HG03558 (cell line): ENCODE measurements at regions not wholly inside any gene's neighbourhood (a gene's known extent, or its start where the extent isn't known, plus 50 kb on each side); places are given as distances from the start of the nearest gene placed in this dataset.

Source experiments
- ATAC-seq: cut with Tn5 transposase; IDR thresholded peaks from one replicate; pipeline ENCODE4 v1.9.1; 2021; ENCODE audit warnings: moderate number of reproducible peaks; ENCODE audit not compliant: unreplicated experiment; ENCODE audit errors: extremely low read depth

DNA sequence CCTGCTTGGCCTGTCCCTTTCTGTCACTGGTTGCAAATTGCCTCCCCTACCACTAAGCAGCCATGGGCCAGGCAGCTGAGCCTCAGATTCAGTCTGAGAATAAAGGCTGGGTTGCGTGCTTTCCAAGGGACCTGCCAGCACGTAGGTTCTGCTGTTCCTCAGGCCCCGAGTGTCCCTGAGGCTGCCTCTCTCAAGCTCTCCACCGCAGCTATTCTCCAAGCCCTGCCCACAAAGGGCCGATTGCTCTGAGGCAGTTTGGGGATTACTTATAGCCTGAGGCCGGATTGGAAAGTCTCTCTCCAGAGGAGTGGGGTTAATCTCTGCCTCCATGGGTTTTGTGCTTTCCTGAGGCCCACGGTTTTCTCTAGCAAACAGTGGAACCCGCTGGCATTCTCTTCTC, 590.7 kb downstream of the BCOR start:
- no peak for ATAC-seq

DNA sequence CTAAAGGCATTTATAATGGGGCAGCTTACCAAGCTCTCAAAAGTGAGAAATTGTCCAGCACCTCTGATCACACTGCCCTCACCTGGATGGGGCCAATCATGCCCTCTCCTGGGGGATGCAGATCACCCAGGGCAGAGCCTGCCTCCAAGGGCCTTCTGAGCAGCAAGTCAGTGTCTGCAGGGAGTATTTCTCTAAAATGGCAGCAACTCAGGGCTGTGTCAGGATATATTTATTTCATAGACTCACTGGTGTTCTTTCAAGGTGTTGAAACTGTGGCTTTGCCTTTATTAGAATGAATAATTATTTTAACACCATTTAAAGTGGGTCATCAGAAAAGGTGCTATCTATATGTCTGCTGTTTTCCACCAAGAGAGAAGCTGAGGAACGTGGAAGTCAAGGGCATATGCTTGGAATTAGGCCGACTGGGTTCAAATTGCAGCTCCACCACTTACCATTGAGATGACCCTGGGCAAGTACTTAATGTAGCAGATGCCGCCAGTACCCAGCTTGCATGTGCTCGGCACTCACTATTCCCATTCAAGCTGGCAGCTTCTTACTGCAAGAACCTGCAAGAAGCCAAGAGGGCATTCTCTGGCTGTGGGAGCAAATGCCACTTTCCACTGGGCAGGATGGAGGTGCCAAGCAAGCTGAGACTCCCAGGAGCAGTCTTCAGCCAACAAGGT, 590.0 kb downstream of the BCOR start:
- no peak for ATAC-seq

DNA sequence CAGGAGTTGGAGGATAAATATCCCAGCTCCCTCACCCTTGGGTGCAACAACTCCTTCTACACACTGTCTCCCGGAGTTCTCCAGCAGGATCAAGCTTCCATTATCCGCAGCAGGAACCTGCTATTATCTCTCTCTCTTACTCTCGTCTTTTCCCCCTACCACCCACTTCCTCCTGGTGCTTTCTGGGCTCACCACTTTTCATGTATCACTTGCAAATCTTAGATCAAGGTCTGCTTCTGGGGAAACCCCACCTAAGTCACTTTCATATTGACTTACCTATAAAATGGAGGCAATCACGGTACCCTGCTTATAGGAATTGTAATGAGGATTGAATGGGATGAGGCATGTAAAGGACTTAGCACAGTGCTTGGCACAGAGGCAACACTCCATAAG, 589.5 kb downstream of the BCOR start:
- no peak for ATAC-seq

DNA sequence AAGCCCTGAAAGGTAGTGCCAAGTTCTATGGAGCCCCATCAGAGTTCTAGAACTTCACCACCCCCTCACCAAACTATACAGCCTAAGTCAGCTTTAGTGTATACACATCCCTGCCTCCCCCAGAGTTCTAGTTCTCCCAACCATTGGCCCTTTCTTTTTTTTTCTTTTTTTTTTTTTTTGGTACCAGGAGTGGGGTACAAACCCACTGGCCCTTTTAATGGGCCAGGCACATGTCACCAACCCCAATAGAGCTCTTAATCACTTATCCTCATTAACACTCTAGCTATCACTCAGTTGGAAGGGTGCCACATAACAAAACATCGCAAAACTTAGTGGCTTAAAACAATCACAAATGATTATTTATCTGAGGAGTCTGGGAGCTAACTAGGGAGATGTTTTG, 588.6 kb downstream of the BCOR start:
- no peak for ATAC-seq

DNA sequence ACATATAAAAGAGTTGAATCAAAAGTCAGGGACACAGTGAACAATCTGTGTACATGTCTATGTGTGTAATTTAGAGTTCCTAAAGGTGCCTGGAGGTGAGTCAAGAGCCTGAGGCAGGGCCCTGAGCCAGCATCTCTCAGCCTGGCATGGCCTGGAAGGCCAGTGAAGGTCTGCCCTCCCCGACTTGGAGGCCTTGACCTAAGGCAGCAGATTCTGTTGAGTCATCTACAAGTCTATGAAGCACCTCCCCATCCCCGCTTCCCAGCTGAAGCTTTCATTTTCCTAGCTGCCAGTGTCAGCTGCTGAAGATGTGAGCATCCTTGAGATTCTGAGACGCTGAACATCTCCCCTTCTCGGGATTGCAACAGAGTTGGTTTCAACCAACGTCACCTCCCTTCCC, 583.9 kb downstream of the BCOR start:
- no peak for ATAC-seq

DNA sequence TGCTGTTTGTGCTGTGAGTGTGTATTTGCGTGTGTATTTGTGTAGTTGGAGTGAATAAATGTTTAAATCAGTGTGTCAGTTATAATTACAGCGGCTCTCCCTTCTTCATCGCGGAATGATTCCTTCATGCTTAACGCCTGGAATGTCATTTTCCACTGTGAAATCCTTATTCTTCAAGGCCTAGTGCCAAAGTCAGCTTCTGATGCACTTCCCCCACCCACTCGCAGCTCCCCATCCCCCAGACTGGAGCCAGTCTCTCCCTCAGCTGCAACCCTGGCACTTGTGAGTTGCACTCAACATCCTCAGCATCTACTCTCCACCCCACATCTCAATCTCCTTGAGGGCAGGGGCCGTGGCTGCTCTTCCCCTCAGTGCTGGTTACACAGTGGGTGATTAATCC, 583.0 kb downstream of the BCOR start:
- no peak for ATAC-seq

DNA sequence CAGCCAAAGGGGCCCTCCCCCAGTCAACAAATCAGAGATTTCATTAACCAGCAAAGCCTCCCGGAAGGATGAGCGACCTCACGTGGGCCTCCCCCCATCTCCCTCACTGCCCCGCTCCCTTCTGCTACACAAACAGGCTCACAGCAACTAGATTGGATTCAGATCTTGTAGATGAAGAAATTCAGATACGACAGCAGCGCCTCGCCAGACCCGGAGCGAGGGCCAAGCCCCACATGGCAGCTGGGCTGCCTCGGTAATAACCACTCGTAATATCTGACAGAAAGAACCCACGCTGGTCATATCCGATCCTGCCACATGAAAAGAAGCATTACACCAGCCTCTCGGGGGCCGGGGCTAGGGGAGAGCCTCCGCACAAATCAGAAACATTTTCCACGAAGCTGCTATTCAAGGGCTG, 581.3 kb downstream of the BCOR start:
- ATAC-seq, result no peak

DNA sequence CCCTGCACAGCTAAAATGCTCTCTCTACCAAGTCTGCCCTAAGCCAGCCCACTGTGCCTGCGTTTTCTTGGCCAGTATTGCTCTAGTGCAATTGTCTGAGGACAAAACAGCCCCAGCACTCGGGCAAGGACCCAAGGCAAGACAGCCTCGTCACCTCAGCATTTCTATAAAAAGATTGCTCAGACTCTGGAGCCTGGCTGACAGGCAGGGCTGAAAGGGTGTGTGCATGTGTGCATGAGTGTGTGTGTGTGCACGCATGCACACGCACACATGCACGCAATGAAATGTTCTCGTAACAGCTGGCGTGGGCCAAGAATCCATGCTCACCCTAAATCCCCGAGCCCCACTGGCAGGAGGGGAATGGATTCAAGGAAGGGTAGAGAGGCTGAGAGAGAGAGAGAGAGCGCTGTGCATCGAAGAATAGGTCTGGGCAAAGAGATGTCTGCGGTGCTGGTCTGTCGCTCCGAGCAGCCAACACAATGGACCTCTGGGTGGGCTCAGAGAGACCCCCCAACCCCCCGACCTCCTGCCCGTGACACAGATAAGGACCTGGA, 579.2 kb downstream of the BCOR start:
- ATAC-seq, result no peak

DNA sequence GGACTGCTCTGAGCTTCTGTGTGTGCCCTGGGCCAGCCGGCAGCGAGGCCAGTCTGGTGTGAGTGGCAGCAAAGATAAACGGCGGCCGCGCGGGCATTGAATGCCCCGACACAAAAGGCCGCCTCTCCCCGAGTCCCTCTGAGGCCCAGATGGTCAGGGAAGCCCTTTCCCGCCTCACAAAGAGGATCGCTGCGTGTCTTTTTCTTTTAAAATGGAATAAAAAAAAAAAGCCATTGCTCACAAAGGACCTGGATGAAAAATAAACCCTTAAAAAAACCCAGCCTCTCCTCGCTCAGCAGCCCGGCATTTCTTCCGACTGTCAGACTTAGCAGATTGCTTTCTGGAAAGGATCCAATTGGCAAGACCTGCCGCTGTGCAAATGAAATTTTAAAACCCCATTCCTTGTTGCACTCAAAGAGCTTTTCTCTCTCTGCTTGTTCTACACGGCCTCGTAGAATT, 578.7 kb downstream of the BCOR start:
- ATAC-seq, result no peak

DNA sequence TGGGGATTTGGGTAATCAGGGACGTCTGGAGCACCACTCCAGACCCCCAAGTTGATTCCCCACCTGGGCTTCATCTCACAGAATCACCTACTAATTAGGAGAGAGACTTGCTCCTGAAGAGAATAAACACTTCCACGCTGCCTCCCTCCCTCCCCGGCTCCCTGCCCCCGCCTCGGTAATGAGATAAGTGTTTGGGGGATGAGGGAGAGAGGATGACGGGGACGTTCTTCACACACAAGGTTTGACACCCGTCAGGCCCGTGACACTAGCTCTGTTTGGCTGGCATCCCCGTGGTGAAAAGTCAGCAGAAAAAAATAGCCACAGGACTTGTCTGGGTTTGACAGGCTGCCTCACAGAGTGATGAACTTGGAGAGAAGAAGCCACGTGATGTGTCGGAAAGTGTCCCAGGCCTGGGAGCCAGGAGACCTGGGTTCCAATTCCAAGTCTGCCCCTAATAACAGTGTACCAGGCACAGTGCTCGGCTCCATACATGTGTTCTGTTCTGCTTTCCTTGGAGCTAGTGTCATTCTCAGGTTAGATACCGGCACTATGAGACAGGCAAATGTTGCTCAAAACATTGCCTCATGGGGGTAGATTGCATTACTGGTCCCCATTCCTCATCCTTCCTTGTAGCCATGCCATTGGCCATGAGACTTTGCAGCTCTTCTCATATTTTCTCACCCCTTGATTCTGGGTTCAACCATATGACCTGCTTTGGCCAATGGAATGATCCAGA, 578.0 kb downstream of the BCOR start:
- no peak for ATAC-seq

DNA sequence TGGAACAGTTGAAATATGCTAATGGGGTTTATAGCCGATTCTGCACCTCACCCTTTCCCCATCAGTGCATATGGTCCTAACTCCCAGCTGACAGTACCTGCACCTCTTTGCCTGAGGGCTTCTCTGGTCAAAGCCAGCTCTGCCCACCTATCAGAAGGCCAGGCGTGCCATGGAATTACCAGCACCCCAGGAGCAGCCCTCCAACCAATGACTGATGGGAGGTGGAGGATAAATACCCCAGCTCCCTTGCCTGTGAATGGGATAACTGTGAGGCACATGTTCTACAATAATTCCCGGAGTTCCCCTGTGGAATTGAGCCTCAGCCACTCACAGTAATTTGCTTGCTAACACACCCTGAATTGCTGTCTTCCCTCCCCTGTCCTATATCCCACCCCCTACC, 572.0 kb downstream of the BCOR start:
- ATAC-seq, result no peak

DNA sequence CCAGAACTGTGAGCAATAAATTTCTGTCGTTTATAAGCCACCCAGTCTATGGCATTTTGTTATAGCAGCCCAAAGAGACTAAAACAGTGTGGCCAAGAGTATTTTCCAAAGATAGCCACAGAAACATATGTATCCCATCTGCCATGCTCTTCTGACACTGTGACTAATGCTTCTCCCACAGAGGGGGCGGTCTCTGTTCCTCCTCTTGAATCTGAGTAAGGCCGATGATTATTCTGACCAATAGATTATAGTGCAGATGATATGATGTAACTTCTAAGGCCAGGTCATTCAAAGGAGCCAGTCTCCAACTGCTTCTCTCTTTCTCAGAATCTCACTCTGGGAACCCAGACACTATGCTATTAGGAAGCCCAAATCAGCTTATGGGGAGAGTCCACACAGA, 570.7 kb downstream of the BCOR start:
- ATAC-seq, result no peak

DNA sequence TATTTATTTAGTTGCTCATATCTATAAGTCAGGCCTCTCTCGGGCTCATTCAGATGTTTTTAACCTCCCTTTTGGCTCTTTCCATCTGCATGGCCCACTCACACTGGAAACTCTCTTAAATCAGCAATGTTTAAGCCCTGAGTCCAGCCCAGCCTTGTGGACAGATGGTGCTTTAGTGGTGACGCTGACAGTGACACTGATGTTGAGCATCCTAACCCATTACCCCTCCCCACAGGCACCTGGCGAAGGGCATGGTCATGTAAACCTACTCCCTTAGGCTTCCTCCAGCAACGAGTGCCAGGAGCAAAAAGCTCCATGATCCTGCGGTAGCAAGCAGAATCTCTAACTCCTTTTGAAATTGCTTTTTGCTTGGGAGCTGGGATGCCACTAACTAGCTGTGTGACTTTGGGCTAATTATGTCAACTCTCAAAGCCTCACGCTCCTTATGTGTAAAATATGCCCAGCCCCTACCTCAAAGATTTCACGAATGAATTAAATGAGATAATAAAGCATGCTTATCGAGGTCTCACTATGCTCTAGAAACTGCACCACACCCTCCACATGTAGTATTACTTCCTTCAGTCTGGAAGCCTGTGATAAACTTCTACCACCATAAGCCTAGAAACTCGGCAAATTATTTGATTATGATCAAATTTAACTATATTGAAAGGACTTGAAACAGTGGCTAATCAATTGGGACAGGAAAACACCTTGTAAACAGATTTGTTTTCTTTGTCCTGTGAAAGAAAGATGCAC, 569.4 kb downstream of the BCOR start:
- no peak for ATAC-seq

DNA sequence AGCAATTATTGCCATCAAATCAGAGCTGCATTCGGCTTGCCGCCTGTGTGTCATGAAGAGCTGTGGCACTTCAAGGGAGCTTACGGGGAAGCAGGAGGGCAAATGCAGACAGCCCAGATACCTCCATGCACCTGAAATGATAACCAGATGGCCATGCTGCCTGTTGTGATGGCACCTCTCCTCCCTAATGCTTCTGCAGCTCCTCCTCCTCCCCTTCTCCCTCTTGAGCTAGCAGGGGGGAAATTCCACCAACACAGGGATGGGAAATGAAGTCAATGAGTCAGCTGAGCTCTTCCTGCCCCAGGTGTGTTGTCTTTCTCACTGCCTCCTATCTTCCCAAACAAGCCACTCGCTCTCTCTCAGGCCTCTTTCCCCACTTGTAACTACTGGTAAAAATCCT, 565.0 kb downstream of the BCOR start:
- no peak for ATAC-seq

DNA sequence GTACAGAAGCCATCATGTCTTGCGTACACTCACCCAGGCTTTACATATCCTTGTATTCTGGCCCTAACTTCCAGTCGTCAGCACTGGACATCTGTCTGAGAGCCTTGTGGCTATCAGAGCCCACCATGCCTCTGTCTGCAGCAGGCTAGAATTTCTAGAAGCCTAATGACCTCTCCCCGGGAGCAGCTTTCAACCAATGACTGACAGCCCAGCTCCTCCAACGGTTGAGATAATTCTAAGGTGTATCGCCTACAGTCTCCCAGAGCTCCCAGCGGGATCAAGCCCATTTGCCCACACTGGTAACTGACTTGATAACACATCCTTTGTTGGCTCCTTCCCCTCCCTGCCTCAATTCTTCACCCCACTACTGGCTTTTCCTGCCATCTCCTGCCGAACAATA, 562.8 kb downstream of the BCOR start:
- no peak for ATAC-seq

DNA sequence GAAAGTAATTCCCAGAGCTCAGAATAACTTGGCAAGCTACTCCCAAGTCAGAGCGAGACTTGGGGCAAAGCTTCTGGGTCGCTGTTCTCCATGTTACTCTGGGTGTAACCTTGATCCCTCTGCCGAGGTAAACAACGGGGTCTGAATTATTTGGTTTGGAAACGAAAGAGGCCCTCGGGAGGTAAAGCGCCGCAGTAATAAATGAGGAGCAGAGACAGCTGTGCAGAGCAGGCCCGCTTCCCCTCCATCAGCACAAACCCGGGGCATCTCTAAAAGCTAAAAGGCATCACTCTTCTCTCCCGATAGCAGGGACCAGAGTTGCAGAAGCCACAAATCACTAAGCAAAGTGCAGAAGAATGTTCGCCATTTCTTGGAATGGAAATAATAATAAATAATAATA, 561.5 kb downstream of the BCOR start:
- no peak for ATAC-seq

DNA sequence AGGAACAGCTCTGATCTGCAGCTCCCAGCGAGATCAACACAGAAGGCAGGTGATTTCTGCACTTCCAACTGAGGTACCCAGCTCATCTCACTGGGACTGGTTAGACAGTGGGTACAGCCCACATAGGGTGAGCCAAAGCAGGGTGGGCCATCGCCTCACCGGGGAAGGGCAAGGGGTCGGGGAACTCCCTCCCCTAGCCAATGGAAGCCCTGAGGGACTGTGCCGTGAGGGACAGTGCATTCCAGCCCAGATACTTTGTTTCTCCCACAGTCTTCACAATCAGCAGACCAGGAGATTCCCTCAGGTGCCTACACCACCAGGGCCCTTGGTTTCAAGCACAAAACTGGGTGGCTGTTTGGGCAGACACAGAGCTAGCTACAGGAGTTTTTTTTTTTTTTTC, 555.9 kb downstream of the BCOR start:
- ATAC-seq, result no peak

DNA sequence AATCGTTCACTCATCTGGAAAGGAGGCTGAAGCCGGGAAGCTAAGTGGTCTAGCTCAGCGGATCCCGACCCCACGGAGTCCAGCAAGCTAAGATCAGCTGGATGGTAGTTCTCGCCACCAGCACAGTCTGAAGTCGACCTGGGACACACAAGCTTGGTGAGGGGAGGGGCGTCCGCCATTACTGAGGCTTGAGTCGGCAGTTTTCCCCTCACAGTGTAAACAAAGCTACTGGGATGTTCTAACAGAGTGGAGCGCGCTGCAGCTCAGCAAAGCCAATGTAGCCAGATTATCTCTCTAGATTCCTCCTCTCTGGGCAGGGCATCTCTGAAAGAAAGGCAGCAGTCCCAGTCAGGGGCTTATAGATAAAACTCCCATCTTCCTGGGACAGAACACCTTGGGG, 555.4 kb downstream of the BCOR start:
- no peak for ATAC-seq

DNA sequence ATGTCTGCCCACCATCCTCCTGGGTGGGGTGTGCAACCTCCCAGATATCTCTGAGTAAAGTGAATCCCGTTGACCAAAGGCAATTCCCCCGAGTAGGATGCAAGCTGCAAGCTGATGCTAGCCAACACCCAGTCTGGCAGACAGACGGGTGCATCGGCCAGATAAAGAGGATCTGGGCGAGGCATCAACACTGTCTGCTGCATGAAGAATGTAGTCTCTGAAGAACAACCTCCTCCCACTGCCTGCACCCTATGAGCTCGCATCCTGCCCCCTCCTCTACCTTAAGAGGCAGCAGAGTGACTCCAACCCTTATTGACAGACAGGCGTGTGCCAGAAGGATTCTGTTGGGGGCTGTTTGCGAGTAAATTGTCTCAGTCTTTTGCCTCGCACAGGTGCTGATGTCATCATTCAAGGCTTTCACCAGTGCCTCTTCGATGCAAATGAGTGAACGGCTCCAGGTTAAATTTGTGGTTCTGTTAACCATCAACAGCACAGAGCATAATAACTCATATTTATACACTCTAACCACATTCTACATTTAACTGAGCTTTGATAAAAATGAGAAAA, 546.9 kb downstream of the BCOR start:
- no peak for ATAC-seq

DNA sequence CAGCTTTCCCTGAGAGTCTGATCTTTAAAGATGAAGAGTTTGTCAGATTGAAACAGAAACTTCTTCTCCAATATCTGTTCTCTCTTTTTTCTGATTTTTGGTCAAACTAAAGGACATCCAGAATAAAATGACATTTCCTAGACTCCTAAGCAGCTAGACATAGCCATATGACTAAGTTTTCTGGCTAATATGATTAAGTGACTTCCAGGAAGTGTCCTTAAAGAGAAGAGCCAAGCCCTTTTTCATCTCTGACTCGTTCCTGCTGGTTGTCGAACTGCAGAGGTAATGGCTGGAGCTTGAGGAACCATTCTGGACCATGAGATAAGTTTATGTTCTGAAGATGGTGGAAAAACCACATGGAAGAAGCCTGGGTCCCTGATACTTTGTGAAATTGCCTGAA, 546.0 kb downstream of the BCOR start:
- ATAC-seq, result no peak

DNA sequence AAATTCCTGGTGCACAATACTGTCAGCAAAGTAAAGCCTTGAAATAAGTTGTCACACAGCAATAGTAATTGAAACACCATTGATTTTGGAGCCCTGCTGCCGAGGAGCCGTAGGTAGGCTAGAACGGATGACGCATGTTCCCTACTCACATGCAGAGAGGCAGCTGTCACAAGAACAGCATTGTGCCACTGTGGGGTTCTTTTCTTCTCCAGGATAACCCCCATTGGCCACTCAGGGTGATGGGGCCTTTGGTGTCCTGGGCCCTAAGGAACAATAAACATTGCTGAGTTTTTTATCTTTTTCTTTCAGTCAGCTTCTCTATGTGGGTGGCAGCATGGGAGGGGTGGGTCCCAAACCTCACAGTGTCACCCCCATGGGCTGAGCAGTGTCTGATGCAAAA, 542.3 kb downstream of the BCOR start:
- ATAC-seq, result no peak
